ENCODE measurements at regions not wholly inside any gene's neighbourhood (a gene's known extent, or its start where the extent isn't known, plus 50 kb on each side); places are given as distances from the start of the nearest gene placed in this dataset.
"Not testable (repeated sequence)": the region's sequence is repeated elsewhere in the genome, so short reads cannot be mapped to it uniquely, and the experiment has no call there.

GRCh38 chr18:59039040-59039320 is 100.7 kb upstream of the SEC11C start:
- not testable (repeated sequence) for TF ChIP-seq CTCF (conservative IDR thresholded peaks at IDR 0.05 in 1 of 2, IDR thresholded peaks at IDR 0.05 in 1 of 2; ENCODE audit: extremely low read depth in 1 of 2, insufficient read depth in 1 of 2, low read depth in 1 of 2, low read length in 2 of 2); EZH2 (IDR thresholded peaks at IDR 0.05; ENCODE audit: borderline replicate concordance, low read length)
